HCT116 (cell line): ENCODE measurements at regions not wholly inside any gene's neighbourhood (a gene's known extent, or its start where the extent isn't known, plus 50 kb on each side); places are given as distances from the start of the nearest gene placed in this dataset.

Source experiments
- ATAC-seq: fragments of 200-7000 bp; cut with Tn5 transposase; 2 replicates; pipeline ENCODE4 v1.9.1; 2020; ENCODE audit warnings: mild to moderate bottlenecking, moderate library complexity
- BruUV-seq: library from RNA; stranded (reverse); fragments of 400-500 nt; replicated peaks from 2 replicates; lab custom pipeline; 2021; lab: Mats Ljungman, UMichigan
- CTCF ChIA-PET: fragments of 300-600 bp; sonication (Branson Sonifier 250); formaldehyde crosslinking; loops from one replicate; lab custom pipeline; 2021; ENCODE audit warnings: antibody characterized with exemption; lab: Charles Lee
- POLR2A ChIA-PET: fragments of 300-600, 350-600 bp; sonication (Branson Sonifier 250); formaldehyde crosslinking; loops from one replicate; lab custom pipeline; 2021; ENCODE audit warnings: antibody characterized with exemption; lab: Charles Lee
- RAD21 ChIA-PET, 2 experiments: fragments of 300-600 bp; sonication (Branson Sonifier 250); formaldehyde crosslinking; loops; one replicate each; lab custom pipeline; 2023; ENCODE audit warnings: low total read pairs in 2 of 2; ENCODE audit not compliant: uncharacterized antibody in 2 of 2, unreplicated experiment in 2 of 2, low non-redundant PET in 1 of 2; lab: Charles Lee
- DNase-seq: peaks from one replicate; pipeline ENCODE4 v3.0.0-alpha.2; 2010; ENCODE audit warnings: low read depth, low spot score
- H2AFZ ChIP-seq: fragments of 200-600 bp; shearing (Covaris generic), sonication (generic); 2 replicates; pipeline ENCODE4 v1.6.1; 2017; ENCODE audit warnings: low read depth, mixed run types, mixed read lengths, antibody characterized with exemption, low read length; ENCODE audit not compliant: poor library complexity, severe bottlenecking
- H3K27ac ChIP-seq: 2 replicates; pipeline ENCODE4 v1.5.1; 2012; ENCODE audit warnings: low read depth, low read length
- H3K27me3 ChIP-seq: fragments of 200-600 bp; sonication (generic); 2 replicates; pipeline ENCODE4 v1.6.1; 2016; ENCODE audit warnings: mixed run types, low read length, mixed read lengths; ENCODE audit not compliant: insufficient read depth
- H3K36me3 ChIP-seq, 2 experiments: fragments of 200-500 bp in 1 of 2; fragments of 200-600 bp in 1 of 2; sonication (Bioruptor generic) in 1 of 2; sonication (generic) in 1 of 2; 2 replicates each; pipeline versions ENCODE4 v1.5.1 to v1.6.1; 2014 to 2016; ENCODE audit warnings: low read length in 2 of 2, inconsistent platforms in 1 of 2, mixed read lengths in 1 of 2, mixed run types in 1 of 2; ENCODE audit not compliant: insufficient read depth in 2 of 2, control insufficient read depth in 1 of 2
- H3K4me1 ChIP-seq, 2 experiments: fragments of 200-600 bp in 1 of 2; sonication (generic) in 1 of 2; 2 replicates each; pipeline versions ENCODE4 v1.5.1 to v1.6.1; 2012 to 2017; ENCODE audit warnings: low read length in 2 of 2, inconsistent platforms in 1 of 2, mild to moderate bottlenecking in 1 of 2, mixed read lengths in 1 of 2, mixed run types in 1 of 2, moderate library complexity in 1 of 2; ENCODE audit not compliant: insufficient read depth in 2 of 2, control insufficient read depth in 1 of 2
- H3K4me2 ChIP-seq: fragments of 200-600 bp; sonication (generic); 2 replicates; pipeline ENCODE4 v1.6.1; 2017; ENCODE audit warnings: mixed run types, low read length, mixed read lengths
- H3K4me3 ChIP-seq, 2 experiments: fragments of 200-600 bp in 1 of 2; sonication (generic) in 1 of 2; replicated peaks in 1 of 2; 2 replicates each; pipeline ENCODE4 v1.5.1; 2011 to 2016; ENCODE audit warnings: low read length in 2 of 2, control low read depth in 1 of 2, low read depth in 1 of 2, mild to moderate bottlenecking in 1 of 2, mixed read lengths in 1 of 2, mixed run types in 1 of 2
- H3K79me2 ChIP-seq: fragments of 200-600 bp; sonication (generic); 2 replicates; pipeline ENCODE4 v1.6.1; 2017; ENCODE audit warnings: mild to moderate bottlenecking, mixed run types, low read length, moderate library complexity, mixed read lengths; ENCODE audit not compliant: insufficient read depth
- H3K9ac ChIP-seq: fragments of 200-600 bp; sonication (generic); 2 replicates; pipeline ENCODE4 v1.6.1; 2016; ENCODE audit warnings: low read length, mixed read lengths
- H3K9me2 ChIP-seq: fragments of 200-600 bp; sonication (generic), shearing (Covaris generic); 2 replicates; pipeline ENCODE4 v1.6.1; 2017; ENCODE audit warnings: mixed run types, mild to moderate bottlenecking, moderate library complexity; ENCODE audit not compliant: insufficient read depth
- H3K9me3 ChIP-seq, 2 experiments: fragments of 200-500 bp in 1 of 2; fragments of 200-600 bp in 1 of 2; sonication (Bioruptor generic) in 1 of 2; sonication (generic) in 1 of 2; 2 replicates each; pipeline ENCODE4 v1.6.1; 2014 to 2017; ENCODE audit warnings: low read length in 2 of 2, mixed read lengths in 2 of 2, inconsistent platforms in 1 of 2, low read depth in 1 of 2, mild to moderate bottlenecking in 1 of 2, mixed run types in 1 of 2, moderate library complexity in 1 of 2; ENCODE audit not compliant: control insufficient read depth in 1 of 2, insufficient read depth in 1 of 2
- H4K20me1 ChIP-seq: fragments of 200-600 bp; sonication (generic), shearing (Covaris generic); 2 replicates; pipeline ENCODE4 v1.6.1; 2017; ENCODE audit warnings: mixed run types, mild to moderate bottlenecking, moderate library complexity; ENCODE audit not compliant: insufficient read depth
- ATF3 ChIP-seq: IDR thresholded peaks from 2 replicates; pipeline ENCODE4 v1.6.1; 2012
- CBX3 ChIP-seq: IDR thresholded peaks from 2 replicates; pipeline ENCODE4 v1.6.1; 2012; ENCODE audit warnings: low read depth
- CEBPB ChIP-seq: IDR thresholded peaks from 2 replicates; pipeline ENCODE4 v1.6.1; 2012; ENCODE audit warnings: low read depth
- JUND ChIP-seq: IDR thresholded peaks from 2 replicates; pipeline ENCODE4 v1.6.1; 2012
- POLR2AphosphoS5 ChIP-seq: IDR thresholded peaks from 2 replicates; pipeline ENCODE4 v1.6.1; 2011; ENCODE audit warnings: mild to moderate bottlenecking, low read depth, low read length, moderate library complexity
- RAD21 ChIP-seq: IDR thresholded peaks from 2 replicates; pipeline ENCODE4 v1.6.1; 2012; ENCODE audit warnings: low read depth, mild to moderate bottlenecking
- SIN3A ChIP-seq: IDR thresholded peaks from 2 replicates; pipeline ENCODE4 v1.6.1; 2012; ENCODE audit warnings: low read depth
- TCF7L2 ChIP-seq: IDR thresholded peaks from 2 replicates; pipeline ENCODE4 v1.7.0; 2011; ENCODE audit warnings: borderline replicate concordance, inconsistent platforms; ENCODE audit not compliant: insufficient read depth, insufficient read length; ENCODE audit errors: extremely low read depth
- YY1 ChIP-seq: IDR thresholded peaks from 2 replicates; pipeline ENCODE4 v1.6.1; 2011; ENCODE audit warnings: low read length, low read depth, moderate library complexity, mild to moderate bottlenecking; ENCODE audit not compliant: insufficient replicate concordance; ENCODE audit errors: extremely low read depth
- ZBTB33 ChIP-seq: IDR thresholded peaks from 2 replicates; pipeline ENCODE4 v1.6.1; 2011; ENCODE audit warnings: mild to moderate bottlenecking, low read length, moderate library complexity; ENCODE audit not compliant: insufficient replicate concordance; ENCODE audit errors: extremely low read depth
- ZNF274 ChIP-seq: fragments of 200-500 bp; sonication (Bioruptor generic); IDR thresholded peaks from 2 replicates; pipeline ENCODE4 v1.6.1; 2014; ENCODE audit warnings: mild to moderate bottlenecking, low read depth, low read length, inconsistent platforms
- intact Hi-C: fragments of 100-400 bp; cut with micrococcal nuclease; formaldehyde crosslinking; loops from 2 replicates; pipeline ENCODE4 v1.10.0; 2022
- TF ChIP-seq, protein P1 (sequence below): IDR thresholded peaks from 2 replicates; pipeline ENCODE4 v1.6.1; 2012
- TF ChIP-seq, protein P2 (sequence below): IDR thresholded peaks from 2 replicates; pipeline ENCODE4 v1.6.1; 2012; ENCODE audit warnings: low read depth

GRCh38 chr7:98470485-98471240 lies 69.8 kb upstream of the BAIAP2L1 start:
- no TSS peak for BruUV-seq
- Histone ChIP-seq H3K4me3 (no peak overlapping the region), H3K9me3 (no peaks in the 10 kb centered on the region), H3K9me2 (no peaks in the 10 kb centered on the region), H3K4me2 (no peak overlapping the region), H3K36me3 (no peaks in the 10 kb centered on the region), H3K27me3 (no peaks in the 10 kb centered on the region), H2AFZ (no peak overlapping the region), H4K20me1 (no peaks in the 10 kb centered on the region), H3K4me1 (no peaks in the 10 kb centered on the region), H3K27ac (no peak overlapping the region), H3K79me2 (no peaks in the 10 kb centered on the region), H3K9ac (no peak overlapping the region)
- intact Hi-C loops = no loop called here
- ChIA-PET POLR2A (no interaction called here), CTCF (no interaction called here), RAD21 (no interaction called here)
- DNase-seq (no peak), ATAC-seq (peak; percentile 77)
- TF ChIP-seq RAD21 (no peak), ATF3 (no peak), POLR2AphosphoS5 (no peak), JUND (no peak)

DNA sequence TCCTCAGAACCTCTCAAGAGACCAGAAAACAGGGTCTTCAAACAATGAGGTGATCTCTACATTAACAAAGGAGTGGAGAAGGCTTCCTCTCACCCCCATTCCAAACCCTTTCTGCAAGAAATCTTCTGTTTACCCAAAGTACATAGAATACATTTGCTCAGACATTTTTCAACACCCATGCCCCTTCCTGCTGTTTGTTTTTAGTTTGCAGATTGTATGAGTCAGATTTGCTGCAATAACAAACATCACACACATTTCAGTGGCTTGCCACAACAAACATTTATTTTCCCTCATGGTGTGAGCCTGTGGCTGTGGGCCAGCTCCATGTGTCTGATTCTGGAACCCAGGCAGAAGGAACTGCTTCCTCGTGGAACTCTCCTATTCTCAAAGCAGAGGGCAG lies 68.2 kb upstream of the BAIAP2L1 start:
- ChIA-PET RAD21 (no interaction called here), CTCF (no interaction called here), POLR2A (no interaction called here)
- no peaks in the 10 kb centered on the region for H3K9me3 ChIP-seq
- intact Hi-C loops = no loop called here
- no peaks in the 10 kb centered on the region for H3K4me1 ChIP-seq
- H3K4me2 ChIP-seq = no peak overlapping the region
- no peak for DNase-seq
- H3K9me2 ChIP-seq = no peaks in the 10 kb centered on the region
- H2AFZ ChIP-seq = no peak overlapping the region
- no TSS peak for BruUV-seq
- no peak overlapping the region for H3K9ac ChIP-seq
- no peaks in the 10 kb centered on the region for H3K79me2 ChIP-seq
- H4K20me1 ChIP-seq = no peaks in the 10 kb centered on the region
- no peaks in the 10 kb centered on the region for H3K36me3 ChIP-seq
- no peak overlapping the region for H3K4me3 ChIP-seq
- 0 out of 2 replicates have a peak, but pooled peaks cover 6% of the 10 kb centered on the region for H3K27me3 ChIP-seq
- ATAC-seq = no peak
- H3K27ac ChIP-seq = no peak overlapping the region
- TF ChIP-seq, protein P1, sequence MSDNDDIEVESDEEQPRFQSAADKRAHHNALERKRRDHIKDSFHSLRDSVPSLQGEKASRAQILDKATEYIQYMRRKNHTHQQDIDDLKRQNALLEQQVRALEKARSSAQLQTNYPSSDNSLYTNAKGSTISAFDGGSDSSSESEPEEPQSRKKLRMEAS = no peak
- TF ChIP-seq SIN3A (no peak), ZBTB33 (no peak), TCF7L2 (no peak), CEBPB (no peak), POLR2AphosphoS5 (no peak), ZNF274 (no peak), CBX3 (no peak), YY1 (no peak)
- TF ChIP-seq, protein P2, sequence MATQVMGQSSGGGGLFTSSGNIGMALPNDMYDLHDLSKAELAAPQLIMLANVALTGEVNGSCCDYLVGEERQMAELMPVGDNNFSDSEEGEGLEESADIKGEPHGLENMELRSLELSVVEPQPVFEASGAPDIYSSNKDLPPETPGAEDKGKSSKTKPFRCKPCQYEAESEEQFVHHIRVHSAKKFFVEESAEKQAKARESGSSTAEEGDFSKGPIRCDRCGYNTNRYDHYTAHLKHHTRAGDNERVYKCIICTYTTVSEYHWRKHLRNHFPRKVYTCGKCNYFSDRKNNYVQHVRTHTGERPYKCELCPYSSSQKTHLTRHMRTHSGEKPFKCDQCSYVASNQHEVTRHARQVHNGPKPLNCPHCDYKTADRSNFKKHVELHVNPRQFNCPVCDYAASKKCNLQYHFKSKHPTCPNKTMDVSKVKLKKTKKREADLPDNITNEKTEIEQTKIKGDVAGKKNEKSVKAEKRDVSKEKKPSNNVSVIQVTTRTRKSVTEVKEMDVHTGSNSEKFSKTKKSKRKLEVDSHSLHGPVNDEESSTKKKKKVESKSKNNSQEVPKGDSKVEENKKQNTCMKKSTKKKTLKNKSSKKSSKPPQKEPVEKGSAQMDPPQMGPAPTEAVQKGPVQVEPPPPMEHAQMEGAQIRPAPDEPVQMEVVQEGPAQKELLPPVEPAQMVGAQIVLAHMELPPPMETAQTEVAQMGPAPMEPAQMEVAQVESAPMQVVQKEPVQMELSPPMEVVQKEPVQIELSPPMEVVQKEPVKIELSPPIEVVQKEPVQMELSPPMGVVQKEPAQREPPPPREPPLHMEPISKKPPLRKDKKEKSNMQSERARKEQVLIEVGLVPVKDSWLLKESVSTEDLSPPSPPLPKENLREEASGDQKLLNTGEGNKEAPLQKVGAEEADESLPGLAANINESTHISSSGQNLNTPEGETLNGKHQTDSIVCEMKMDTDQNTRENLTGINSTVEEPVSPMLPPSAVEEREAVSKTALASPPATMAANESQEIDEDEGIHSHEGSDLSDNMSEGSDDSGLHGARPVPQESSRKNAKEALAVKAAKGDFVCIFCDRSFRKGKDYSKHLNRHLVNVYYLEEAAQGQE = no peak
